WERI-Rb-1 (cell line): ENCODE measurements at regions not wholly inside any gene's neighbourhood (a gene's known extent, or its start where the extent isn't known, plus 50 kb on each side); places are given as distances from the start of the nearest gene placed in this dataset.
"Not testable (repeated sequence)": the region's sequence is repeated elsewhere in the genome, so short reads cannot be mapped to it uniquely, and the experiment has no call there.

Source experiments
- DNase-seq: peaks from one replicate; pipeline ENCODE4 v3.0.0-alpha.2; 2020
- H3K27ac ChIP-seq: fragments of 250-450 bp; sonication (Bioruptor Pico); 2 replicates; pipeline ENCODE4 v1.5.1; 2020; ENCODE audit warnings: mild to moderate bottlenecking, moderate library complexity
- H3K27me3 ChIP-seq: fragments of 250-450 bp; sonication (Bioruptor Pico); 2 replicates; pipeline ENCODE4 v1.5.1; 2021; ENCODE audit warnings: mild to moderate bottlenecking, low read depth, moderate library complexity; ENCODE audit not compliant: insufficient read depth, severe bottlenecking
- H3K36me3 ChIP-seq: fragments of 250-450 bp; sonication (Bioruptor Pico); 2 replicates; pipeline ENCODE4 v1.5.1; 2020; ENCODE audit warnings: mild to moderate bottlenecking, moderate library complexity
- H3K4me3 ChIP-seq: 2 replicates; pipeline ENCODE4 v1.5.1; 2011; ENCODE audit warnings: low read depth, mild to moderate bottlenecking, control low read depth, low read length
- H3K9me3 ChIP-seq: fragments of 250-450 bp; sonication (Bioruptor Pico); 2 replicates; pipeline ENCODE4 v1.5.1; 2021; ENCODE audit warnings: mild to moderate bottlenecking, moderate library complexity; ENCODE audit not compliant: severe bottlenecking
- TF ChIP-seq, protein P1 (sequence below): IDR thresholded peaks from 2 replicates; pipeline ENCODE4 v1.5.1; 2011; ENCODE audit warnings: low read depth, mild to moderate bottlenecking, control low read depth, inconsistent platforms, low read length

DNA sequence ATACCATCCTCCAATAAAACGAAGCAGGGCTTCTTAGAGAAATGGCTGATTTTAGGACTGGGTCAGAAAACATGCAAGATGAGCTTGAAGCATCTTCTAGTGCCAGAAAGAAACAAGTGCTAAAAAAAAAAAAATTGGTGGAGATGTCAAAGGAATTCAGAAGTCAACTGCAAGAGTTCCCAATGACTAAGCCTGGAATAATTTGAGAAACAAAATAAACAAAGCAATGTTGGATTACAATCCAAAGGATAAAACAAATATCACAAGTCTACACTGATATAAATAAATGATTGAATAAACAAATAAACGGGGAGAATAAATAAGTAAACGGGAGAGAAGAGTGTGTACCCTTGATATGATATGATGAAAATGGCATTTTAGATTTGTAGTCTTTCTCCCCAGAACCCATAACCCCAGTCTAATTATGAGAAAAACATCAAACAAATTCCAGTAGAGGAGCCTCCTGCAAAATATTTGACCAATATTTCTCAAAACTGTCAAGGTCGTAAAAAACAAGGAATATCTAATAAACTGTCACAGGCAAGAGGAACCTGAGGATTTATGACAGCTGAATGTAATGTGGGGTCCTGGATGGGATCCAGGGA is 63.5 kb upstream of the CCL21 start:
- Histone ChIP-seq H3K4me3 (no peak overlapping the region), H3K27ac (no peak overlapping the region), H3K36me3 (no peaks in the 10 kb centered on the region), H3K9me3 (no peaks in the 10 kb centered on the region), H3K27me3 (no peaks in the 10 kb centered on the region)
- TF ChIP-seq, protein P1, sequence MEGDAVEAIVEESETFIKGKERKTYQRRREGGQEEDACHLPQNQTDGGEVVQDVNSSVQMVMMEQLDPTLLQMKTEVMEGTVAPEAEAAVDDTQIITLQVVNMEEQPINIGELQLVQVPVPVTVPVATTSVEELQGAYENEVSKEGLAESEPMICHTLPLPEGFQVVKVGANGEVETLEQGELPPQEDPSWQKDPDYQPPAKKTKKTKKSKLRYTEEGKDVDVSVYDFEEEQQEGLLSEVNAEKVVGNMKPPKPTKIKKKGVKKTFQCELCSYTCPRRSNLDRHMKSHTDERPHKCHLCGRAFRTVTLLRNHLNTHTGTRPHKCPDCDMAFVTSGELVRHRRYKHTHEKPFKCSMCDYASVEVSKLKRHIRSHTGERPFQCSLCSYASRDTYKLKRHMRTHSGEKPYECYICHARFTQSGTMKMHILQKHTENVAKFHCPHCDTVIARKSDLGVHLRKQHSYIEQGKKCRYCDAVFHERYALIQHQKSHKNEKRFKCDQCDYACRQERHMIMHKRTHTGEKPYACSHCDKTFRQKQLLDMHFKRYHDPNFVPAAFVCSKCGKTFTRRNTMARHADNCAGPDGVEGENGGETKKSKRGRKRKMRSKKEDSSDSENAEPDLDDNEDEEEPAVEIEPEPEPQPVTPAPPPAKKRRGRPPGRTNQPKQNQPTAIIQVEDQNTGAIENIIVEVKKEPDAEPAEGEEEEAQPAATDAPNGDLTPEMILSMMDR = no peak
- DNase-seq = no peak

DNA sequence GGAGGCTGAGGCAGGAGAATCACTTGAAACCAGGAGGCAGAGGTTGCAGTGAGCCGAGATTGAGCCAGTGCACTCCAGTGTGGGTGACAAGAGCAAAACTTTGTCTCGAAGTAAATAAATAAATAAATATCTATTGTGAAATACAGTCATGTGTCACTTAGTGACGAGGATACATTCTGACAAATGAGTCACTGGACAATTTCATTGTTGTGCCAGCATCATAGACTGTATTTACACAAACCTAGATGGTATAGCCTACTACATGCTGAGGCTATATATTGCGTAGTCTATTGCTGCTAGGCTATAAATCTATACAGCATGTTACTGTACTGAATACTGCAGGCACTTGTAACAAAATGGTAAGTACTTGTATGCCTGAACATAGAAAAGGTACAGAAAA is 61.1 kb upstream of the CCL21 start:
- Histone ChIP-seq H3K9me3 (peaks cover 3% of the 10 kb centered on the region), H3K36me3 (no peaks in the 10 kb centered on the region), H3K27me3 (no peaks in the 10 kb centered on the region), H3K4me3 (no peak overlapping the region), H3K27ac (no peak overlapping the region)
- DNase-seq = no peak
- TF ChIP-seq, protein P1 = no peak

DNA sequence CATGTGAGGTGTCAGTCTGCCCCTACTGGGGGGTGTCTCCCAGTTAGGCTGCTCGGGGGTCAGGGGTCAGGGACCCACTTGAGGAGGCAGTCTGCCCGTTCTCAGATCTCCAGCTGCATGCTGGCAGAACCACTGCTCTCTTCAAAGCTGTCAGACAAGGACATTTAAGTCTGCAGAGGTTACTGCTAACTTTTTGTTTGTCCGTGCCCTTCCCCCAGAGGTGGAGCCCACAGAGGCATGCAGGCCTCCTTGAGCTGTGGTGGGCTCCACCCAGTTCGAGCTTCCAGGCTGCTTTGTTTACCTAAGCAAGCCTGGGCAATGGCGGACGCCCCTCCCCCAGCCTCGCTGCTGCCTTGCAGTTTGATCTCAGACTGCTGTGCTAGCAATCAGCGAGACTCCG is 57.2 kb upstream of the CCL21 start:
- not testable (repeated sequence) for DNase-seq, H3K27ac ChIP-seq, H3K9me3 ChIP-seq, H3K4me3 ChIP-seq, H3K36me3 ChIP-seq, H3K27me3 ChIP-seq

DNA sequence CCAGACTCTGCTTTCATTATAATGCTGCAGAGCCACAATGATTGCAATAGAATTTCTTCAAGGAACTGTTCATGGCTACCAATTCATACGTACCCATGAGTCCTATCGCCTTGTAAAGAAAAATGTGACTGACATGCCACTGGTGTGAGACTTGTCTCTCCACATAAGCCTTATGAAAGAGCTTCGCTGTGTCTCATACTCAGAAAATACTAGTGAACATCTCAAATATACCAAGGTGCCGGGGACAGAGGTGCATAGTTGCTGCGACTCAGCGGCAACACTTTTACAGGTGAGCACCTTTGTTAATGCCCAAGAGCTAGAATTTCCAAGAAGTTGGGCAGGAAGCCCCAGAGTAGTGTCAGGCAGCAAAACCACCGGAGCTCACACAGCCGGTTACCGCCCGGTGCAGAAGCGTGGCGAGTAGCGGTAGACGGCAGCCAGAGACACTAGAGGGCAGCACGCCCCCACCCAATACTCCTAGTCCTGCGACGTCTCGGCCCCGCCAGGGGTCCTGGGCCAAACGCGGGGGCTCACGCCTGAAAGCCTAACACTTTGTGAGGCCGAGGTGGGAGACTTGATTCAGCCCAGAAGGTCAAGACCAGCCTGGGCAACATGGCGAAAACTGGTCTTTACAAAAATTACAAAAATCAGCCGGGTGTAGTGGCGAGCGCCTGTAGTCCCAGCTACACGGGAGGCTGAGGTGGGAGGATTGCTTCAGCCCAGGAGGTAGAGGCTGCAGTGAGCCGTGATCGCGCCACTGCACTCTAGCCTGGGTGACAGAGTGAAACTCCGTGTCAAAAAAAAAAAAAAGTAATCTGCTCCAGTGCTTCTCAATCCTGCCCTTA is 50.5 kb upstream of the CCL21 start:
- not testable (repeated sequence) for H3K9me3 ChIP-seq, H3K4me3 ChIP-seq, H3K27ac ChIP-seq, H3K36me3 ChIP-seq, H3K27me3 ChIP-seq
- DNase-seq = peak; percentile 74
- TF ChIP-seq, protein P1 = peak; percentile 90
